Hippocampal formation (tissue), 2 donors: ENCODE measurements at regions not wholly inside any gene's neighbourhood (a gene's known extent, or its start where the extent isn't known, plus 50 kb on each side); places are given as distances from the start of the nearest gene placed in this dataset.

ENCODE experiments used
- DNase-seq, 2 donors: peaks; one replicate each; lab custom pipeline; 2025; lab: John Stamatoyannopoulos, UW

GRCh38 chr4:152235718-152236117, 300.2 kb downstream of the FBXW7 start:
- DNase-seq = no peak

- DNase-seq = no peak
These were observed 301.3 kb downstream of the FBXW7 start for GRCh38 chr4:152234571-152234970.

- no peak for DNase-seq
These were observed 303.6 kb downstream of the FBXW7 start for GRCh38 chr4:152232271-152232670.

- DNase-seq = no peak
These were observed 306.1 kb downstream of the FBXW7 start for GRCh38 chr4:152229782-152230289.

- DNase-seq = no peak
These were observed 310.2 kb downstream of the FBXW7 start for GRCh38 chr4:152225680-152226079.

- no peak for DNase-seq
These were observed 311.0 kb downstream of the FBXW7 start for GRCh38 chr4:152224721-152225420.

GRCh38 chr4:152224223-152224622, 311.7 kb downstream of the FBXW7 start:
- DNase-seq = no peak

- no peak for DNase-seq
These were observed 312.3 kb downstream of the FBXW7 start for GRCh38 chr4:152223600-152223999.

- DNase-seq = no peak
These were observed 313.9 kb downstream of the FBXW7 start for GRCh38 chr4:152221816-152222516.

- DNase-seq = no peak
These were observed 315.7 kb downstream of the FBXW7 start for GRCh38 chr4:152220201-152220666.

- DNase-seq = no peak
These were observed 317.3 kb downstream of the FBXW7 start for GRCh38 chr4:152218576-152218975.

GRCh38 chr4:152217896-152218295, 318.0 kb downstream of the FBXW7 start:
- no peak for DNase-seq

GRCh38 chr4:152211936-152212653, 323.8 kb downstream of the FBXW7 start:
- DNase-seq = no peak

- DNase-seq = no peak
These were observed 326.0 kb downstream of the FBXW7 start for GRCh38 chr4:152209772-152210493.

- no peak for DNase-seq
These were observed 328.5 kb downstream of the FBXW7 start for GRCh38 chr4:152207378-152207720.

GRCh38 chr4:152206646-152207377, 329.1 kb downstream of the FBXW7 start:
- no peak for DNase-seq

GRCh38 chr4:152206185-152206584, 329.7 kb downstream of the FBXW7 start:
- DNase-seq = no peak

GRCh38 chr4:152202415-152202814, 333.5 kb downstream of the FBXW7 start:
- DNase-seq = no peak

- no peak for DNase-seq
These were observed 335.2 kb downstream of the FBXW7 start for GRCh38 chr4:152200511-152201333.

GRCh38 chr4:152197211-152197610, 338.7 kb downstream of the FBXW7 start:
- peak; percentile 9 to 24 for DNase-seq
